ENCODE measurements at regions not wholly inside any gene's neighbourhood (a gene's known extent, or its start where the extent isn't known, plus 50 kb on each side); places are given as distances from the start of the nearest gene placed in this dataset.

- ATAC-seq (ENCODE audit: insufficient read depth, low FRiP score), result no peak
- no peaks in the 10 kb centered on the region for H3K9me3 ChIP-seq (ENCODE audit: control insufficient read depth in 4 of 4, insufficient read depth in 3 of 4, low read length in 3 of 4)
- H3K27me3 ChIP-seq (ENCODE audit: control insufficient read depth in 3 of 3, insufficient read depth in 3 of 3, low read length in 2 of 3), result no peaks in the 10 kb centered on the region
- no peaks in the 10 kb centered on the region for H3K36me3 ChIP-seq (ENCODE audit: control insufficient read depth in 4 of 4, insufficient read depth in 4 of 4, low read length in 4 of 4)
- peak in 2 of 3 donors; percentile 13 to 30 for DNase-seq
- WGBS, 2 donors, result 75 to 84% methylated on average over 3 of the region's 3 CpGs
- peaks cover 0 to 3% (median 0%) of the 10 kb centered on the region in 5 donors for H3K4me1 ChIP-seq (ENCODE audit: control insufficient read depth in 5 of 5, insufficient read depth in 5 of 5, low read length in 5 of 5)
- H3K27ac ChIP-seq (ENCODE audit: low read depth in 1 of 2, low read length in 1 of 2), result no peak overlapping the region
- no peak overlapping the region for H3K9ac ChIP-seq (ENCODE audit: insufficient read depth in 1 of 2, low read length in 2 of 2)
- H3K4me3 ChIP-seq, result no peak overlapping the region
- TF ChIP-seq, protein P1, sequence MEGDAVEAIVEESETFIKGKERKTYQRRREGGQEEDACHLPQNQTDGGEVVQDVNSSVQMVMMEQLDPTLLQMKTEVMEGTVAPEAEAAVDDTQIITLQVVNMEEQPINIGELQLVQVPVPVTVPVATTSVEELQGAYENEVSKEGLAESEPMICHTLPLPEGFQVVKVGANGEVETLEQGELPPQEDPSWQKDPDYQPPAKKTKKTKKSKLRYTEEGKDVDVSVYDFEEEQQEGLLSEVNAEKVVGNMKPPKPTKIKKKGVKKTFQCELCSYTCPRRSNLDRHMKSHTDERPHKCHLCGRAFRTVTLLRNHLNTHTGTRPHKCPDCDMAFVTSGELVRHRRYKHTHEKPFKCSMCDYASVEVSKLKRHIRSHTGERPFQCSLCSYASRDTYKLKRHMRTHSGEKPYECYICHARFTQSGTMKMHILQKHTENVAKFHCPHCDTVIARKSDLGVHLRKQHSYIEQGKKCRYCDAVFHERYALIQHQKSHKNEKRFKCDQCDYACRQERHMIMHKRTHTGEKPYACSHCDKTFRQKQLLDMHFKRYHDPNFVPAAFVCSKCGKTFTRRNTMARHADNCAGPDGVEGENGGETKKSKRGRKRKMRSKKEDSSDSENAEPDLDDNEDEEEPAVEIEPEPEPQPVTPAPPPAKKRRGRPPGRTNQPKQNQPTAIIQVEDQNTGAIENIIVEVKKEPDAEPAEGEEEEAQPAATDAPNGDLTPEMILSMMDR (IDR thresholded peaks at IDR 0.05; ENCODE audit: control extremely low read depth, extremely low read depth), result no peak
These were observed 82.1 kb upstream of the CNTNAP4 start for GRCh38 chr16:76195056-76195455.

- ATAC-seq (ENCODE audit: insufficient read depth, low FRiP score), result no peak
These were observed 81.6 kb upstream of the CNTNAP4 start for GRCh38 chr16:76195648-76196047.

GRCh38 chr16:76197900-76198299 is 79.3 kb upstream of the CNTNAP4 start:
- 59 to 67% methylated on average over 1 of the region's 1 CpG for WGBS, 2 donors
- Histone ChIP-seq H3K36me3 (ENCODE audit: control insufficient read depth in 4 of 4, insufficient read depth in 4 of 4, low read length in 4 of 4) (no peaks in the 10 kb centered on the region), H3K9me3 (ENCODE audit: control insufficient read depth in 4 of 4, insufficient read depth in 3 of 4, low read length in 3 of 4) (no peaks in the 10 kb centered on the region), H3K4me1 (ENCODE audit: control insufficient read depth in 5 of 5, insufficient read depth in 5 of 5, low read length in 5 of 5) (peaks cover 0 to 3% (median 0%) of the 10 kb centered on the region in 5 donors), H3K4me3 (no peak overlapping the region), H3K27ac (ENCODE audit: low read depth in 1 of 2, low read length in 1 of 2) (no peak overlapping the region), H3K9ac (ENCODE audit: insufficient read depth in 1 of 2, low read length in 2 of 2) (no peak overlapping the region), H3K27me3 (ENCODE audit: control insufficient read depth in 3 of 3, insufficient read depth in 3 of 3, low read length in 2 of 3) (no peaks in the 10 kb centered on the region)
- TF ChIP-seq, protein P1 (IDR thresholded peaks at IDR 0.05; ENCODE audit: control extremely low read depth, extremely low read depth), result no peak
- DNase-seq (no peak), ATAC-seq (ENCODE audit: insufficient read depth, low FRiP score) (no peak)

More at GRCh38 chr16:76195648-76196047, 81.6 kb upstream of the CNTNAP4 start:
- H3K27me3 ChIP-seq (ENCODE audit: control insufficient read depth in 3 of 3, insufficient read depth in 3 of 3, low read length in 2 of 3), result no peaks in the 10 kb centered on the region
- no peak overlapping the region for H3K27ac ChIP-seq (ENCODE audit: low read depth in 1 of 2, low read length in 1 of 2)
- H3K9ac ChIP-seq (ENCODE audit: insufficient read depth in 1 of 2, low read length in 2 of 2), result no peak overlapping the region
- DNase-seq, result no peak
- peaks cover 0 to 3% (median 0%) of the 10 kb centered on the region in 5 donors for H3K4me1 ChIP-seq (ENCODE audit: control insufficient read depth in 5 of 5, insufficient read depth in 5 of 5, low read length in 5 of 5)
- TF ChIP-seq, protein P1 (IDR thresholded peaks at IDR 0.05; ENCODE audit: control extremely low read depth, extremely low read depth), result no peak
- WGBS, 2 donors, result 79% methylated on average over 2 of the region's 2 CpGs
- no peaks in the 10 kb centered on the region for H3K9me3 ChIP-seq (ENCODE audit: control insufficient read depth in 4 of 4, insufficient read depth in 3 of 4, low read length in 3 of 4)
- H3K36me3 ChIP-seq (ENCODE audit: control insufficient read depth in 4 of 4, insufficient read depth in 4 of 4, low read length in 4 of 4), result no peaks in the 10 kb centered on the region
- H3K4me3 ChIP-seq, result no peak overlapping the region

- Histone ChIP-seq H3K9ac (ENCODE audit: insufficient read depth in 1 of 2, low read length in 2 of 2) (no peak overlapping the region), H3K27me3 (ENCODE audit: control insufficient read depth in 3 of 3, insufficient read depth in 3 of 3, low read length in 2 of 3) (no peaks in the 10 kb centered on the region), H3K4me3 (no peak overlapping the region), H3K36me3 (ENCODE audit: control insufficient read depth in 4 of 4, insufficient read depth in 4 of 4, low read length in 4 of 4) (no peaks in the 10 kb centered on the region), H3K9me3 (ENCODE audit: control insufficient read depth in 4 of 4, insufficient read depth in 3 of 4, low read length in 3 of 4) (no peaks in the 10 kb centered on the region), H3K4me1 (ENCODE audit: control insufficient read depth in 5 of 5, insufficient read depth in 5 of 5, low read length in 5 of 5) (peaks cover 0 to 3% (median 0%) of the 10 kb centered on the region in 5 donors), H3K27ac (ENCODE audit: low read depth in 1 of 2, low read length in 1 of 2) (no peak overlapping the region)
- 68 to 74% methylated on average over 4 of the region's 4 CpGs for WGBS, 2 donors
- TF ChIP-seq, protein P1 (IDR thresholded peaks at IDR 0.05; ENCODE audit: control extremely low read depth, extremely low read depth), result no peak
- ATAC-seq (ENCODE audit: insufficient read depth, low FRiP score) (no peak), DNase-seq (no peak)
These were observed 77.5 kb upstream of the CNTNAP4 start for GRCh38 chr16:76199681-76200220.
